ENCODE measurements at regions not wholly inside any gene's neighbourhood (a gene's known extent, or its start where the extent isn't known, plus 50 kb on each side); places are given as distances from the start of the nearest gene placed in this dataset.

DNA sequence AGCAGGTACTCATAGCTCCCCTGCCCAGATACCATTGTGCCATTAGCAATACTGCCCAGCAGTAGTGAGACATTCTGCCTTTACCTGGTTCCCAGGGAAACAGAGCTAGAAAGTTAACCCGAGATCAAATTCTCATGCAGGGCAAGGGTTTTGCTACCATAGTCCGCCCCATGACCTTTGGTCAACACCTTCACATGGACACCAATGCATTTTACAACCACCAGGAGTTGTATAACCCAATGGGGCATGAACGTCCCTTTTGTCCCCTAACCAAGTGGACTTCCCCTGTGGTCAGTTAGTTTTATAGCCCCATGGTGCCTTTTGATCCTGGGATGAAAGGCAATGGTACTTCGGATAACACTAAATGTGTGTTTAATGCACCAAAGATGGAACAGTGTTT, 151.7 kb upstream of the IQSEC1 start:
- H3K4me3 ChIP-seq (ENCODE audit: low read depth, low read length), result no peak overlapping the region
- no peak for DNase-seq (ENCODE audit: low read depth)
- TF ChIP-seq, protein P1, sequence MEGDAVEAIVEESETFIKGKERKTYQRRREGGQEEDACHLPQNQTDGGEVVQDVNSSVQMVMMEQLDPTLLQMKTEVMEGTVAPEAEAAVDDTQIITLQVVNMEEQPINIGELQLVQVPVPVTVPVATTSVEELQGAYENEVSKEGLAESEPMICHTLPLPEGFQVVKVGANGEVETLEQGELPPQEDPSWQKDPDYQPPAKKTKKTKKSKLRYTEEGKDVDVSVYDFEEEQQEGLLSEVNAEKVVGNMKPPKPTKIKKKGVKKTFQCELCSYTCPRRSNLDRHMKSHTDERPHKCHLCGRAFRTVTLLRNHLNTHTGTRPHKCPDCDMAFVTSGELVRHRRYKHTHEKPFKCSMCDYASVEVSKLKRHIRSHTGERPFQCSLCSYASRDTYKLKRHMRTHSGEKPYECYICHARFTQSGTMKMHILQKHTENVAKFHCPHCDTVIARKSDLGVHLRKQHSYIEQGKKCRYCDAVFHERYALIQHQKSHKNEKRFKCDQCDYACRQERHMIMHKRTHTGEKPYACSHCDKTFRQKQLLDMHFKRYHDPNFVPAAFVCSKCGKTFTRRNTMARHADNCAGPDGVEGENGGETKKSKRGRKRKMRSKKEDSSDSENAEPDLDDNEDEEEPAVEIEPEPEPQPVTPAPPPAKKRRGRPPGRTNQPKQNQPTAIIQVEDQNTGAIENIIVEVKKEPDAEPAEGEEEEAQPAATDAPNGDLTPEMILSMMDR (IDR thresholded peaks at IDR 0.05; ENCODE audit: low read depth, low read length), result no peak
- TF ChIP-seq, protein P2, sequence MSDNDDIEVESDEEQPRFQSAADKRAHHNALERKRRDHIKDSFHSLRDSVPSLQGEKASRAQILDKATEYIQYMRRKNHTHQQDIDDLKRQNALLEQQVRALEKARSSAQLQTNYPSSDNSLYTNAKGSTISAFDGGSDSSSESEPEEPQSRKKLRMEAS (IDR thresholded peaks at IDR 0.05; ENCODE audit: low read depth, low read length), result no peak
- TF ChIP-seq MYC (IDR thresholded peaks at IDR 0.05; ENCODE audit: low read depth, low read length), result no peak

DNA sequence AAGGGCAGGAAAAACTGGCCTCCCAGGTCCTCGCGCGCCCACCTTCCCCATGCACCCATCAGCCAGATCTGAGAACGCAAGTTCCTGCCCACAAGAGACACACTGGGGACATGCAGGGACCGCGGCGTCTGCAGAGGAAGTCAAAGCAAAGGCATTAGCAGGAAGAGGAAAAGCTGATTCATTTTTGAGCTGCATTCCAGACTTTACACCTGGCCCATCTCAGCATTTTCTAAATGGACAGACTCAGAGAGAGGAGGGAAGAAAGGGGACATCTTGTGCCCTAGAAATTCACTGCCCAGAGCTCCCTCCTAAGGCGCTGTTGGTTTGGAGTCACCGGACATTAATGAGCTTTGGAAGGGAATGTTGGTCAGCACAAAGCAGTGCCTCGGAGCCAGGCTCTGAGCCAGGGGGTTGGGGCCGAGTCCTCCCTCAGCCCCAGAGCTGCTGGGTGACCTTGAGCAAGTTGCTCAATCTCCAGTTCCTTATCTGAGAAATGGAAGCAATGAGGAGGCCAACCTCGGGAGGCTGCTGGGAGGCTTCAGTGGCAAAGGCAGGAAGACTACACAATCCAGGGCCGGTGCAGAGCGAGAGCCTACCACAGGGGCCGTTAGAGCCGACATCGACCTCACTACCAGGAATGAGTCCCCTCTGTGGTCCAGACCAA, 150.5 kb upstream of the IQSEC1 start:
- no peak overlapping the region for H3K4me3 ChIP-seq (ENCODE audit: low read depth, low read length)
- TF ChIP-seq POLR2A (IDR thresholded peaks at IDR 0.05; ENCODE audit: extremely low read depth, insufficient read length) (no peak), MYC (IDR thresholded peaks at IDR 0.05; ENCODE audit: low read depth, low read length) (no peak)
- TF ChIP-seq, protein P1 (IDR thresholded peaks at IDR 0.05; ENCODE audit: low read depth, low read length), result no peak
- TF ChIP-seq, protein P2 (IDR thresholded peaks at IDR 0.05; ENCODE audit: low read depth, low read length), result no peak
- DNase-seq (ENCODE audit: low read depth), result peak; percentile 80

DNA sequence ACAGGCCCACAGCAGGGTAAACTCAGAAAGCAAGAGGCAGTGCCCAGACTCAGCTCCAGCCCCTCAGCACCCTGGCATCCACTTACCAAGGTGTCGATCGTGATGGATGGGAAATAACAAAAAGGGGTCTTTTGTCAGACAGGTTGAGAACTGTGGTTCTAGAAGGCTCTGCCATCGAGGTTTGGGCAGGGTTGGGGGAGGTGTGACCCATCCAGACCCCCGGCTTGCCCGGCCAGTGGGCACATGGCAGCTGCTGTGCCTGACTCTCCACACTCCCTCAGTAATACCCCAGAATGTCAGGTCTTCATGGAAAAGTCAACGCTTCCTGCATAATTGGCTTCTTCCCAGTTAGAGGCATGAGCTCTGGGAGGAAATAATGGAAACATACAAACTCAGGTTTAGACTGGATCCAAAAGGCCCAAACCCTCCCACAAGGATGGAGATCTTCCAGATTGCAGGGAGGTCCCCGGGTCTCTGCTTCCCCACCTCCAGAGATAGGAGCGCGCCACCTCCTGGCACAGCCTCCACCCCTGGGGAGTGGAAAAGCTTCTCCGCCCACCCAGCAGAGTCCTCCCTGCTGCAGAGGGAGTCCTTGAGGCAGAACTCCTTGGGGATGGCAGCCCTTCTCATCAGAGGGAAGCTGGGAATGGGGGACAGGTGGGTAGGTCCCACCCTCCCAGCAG, 149.8 kb upstream of the IQSEC1 start:
- TF ChIP-seq, protein P1 (IDR thresholded peaks at IDR 0.05; ENCODE audit: low read depth, low read length), result no peak
- TF ChIP-seq POLR2A (IDR thresholded peaks at IDR 0.05; ENCODE audit: extremely low read depth, insufficient read length), result no peak
- no peak for TF ChIP-seq MYC (IDR thresholded peaks at IDR 0.05; ENCODE audit: low read depth, low read length)
- TF ChIP-seq, protein P2 (IDR thresholded peaks at IDR 0.05; ENCODE audit: low read depth, low read length), result no peak
- no peak for DNase-seq (ENCODE audit: low read depth)

DNA sequence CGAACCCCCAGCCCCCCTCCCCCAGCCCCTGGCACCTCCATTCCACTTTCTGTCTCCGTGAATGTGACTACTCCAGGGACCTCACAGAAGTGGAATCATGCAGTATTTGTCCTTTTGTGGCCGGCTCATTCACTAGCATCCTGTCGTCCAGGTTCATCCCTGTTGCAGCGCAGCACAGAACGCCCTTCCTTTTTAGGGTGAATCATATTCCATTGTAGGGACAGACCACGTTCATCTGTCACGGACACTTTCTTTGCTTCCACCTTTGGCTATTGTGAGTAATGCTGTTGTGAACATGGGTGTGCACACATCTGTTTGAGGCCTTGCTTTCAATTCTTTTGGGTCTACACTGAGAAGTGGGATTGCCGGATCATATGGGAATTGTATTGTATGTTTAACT, 148.9 kb upstream of the IQSEC1 start:
- DNase-seq (ENCODE audit: low read depth), result no peak
- H3K4me3 ChIP-seq (ENCODE audit: low read depth, low read length), result no peak overlapping the region

More for the DNA sequence above, 149.8 kb upstream of the IQSEC1 start:
- no peak overlapping the region for H3K4me3 ChIP-seq (ENCODE audit: low read depth, low read length)

DNA sequence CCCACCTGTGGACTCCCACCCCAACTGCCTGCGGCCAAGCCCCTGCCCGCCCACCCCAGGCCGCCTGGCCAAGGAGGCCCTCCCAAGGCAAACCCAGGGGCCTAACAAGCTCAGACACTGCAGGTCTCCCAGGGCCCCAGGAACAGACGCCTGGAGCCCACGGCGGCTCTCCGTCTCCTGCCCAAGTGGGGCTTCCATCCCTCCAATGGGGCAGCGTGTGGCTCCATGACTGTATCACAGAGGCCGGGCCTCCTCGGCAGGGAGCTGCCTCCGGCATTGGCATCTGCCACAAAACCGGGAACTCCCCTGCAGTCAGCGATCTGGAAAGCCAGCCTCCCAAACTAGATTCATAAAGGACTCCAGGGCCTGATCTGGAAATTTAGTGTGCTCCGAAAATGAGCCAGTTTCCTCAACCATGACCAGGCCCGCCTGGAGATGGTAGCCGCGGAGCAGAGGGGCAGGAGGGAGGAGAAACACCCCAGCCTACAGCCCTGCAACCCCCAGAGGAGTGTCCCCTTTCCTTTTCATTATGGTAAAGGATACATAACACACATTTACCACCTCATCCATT, 148.3 kb upstream of the IQSEC1 start:
- TF ChIP-seq, protein P1 (IDR thresholded peaks at IDR 0.05; ENCODE audit: low read depth, low read length), result no peak
- TF ChIP-seq MYC (IDR thresholded peaks at IDR 0.05; ENCODE audit: low read depth, low read length) (no peak), POLR2A (IDR thresholded peaks at IDR 0.05; ENCODE audit: extremely low read depth, insufficient read length) (no peak)
- TF ChIP-seq, protein P2 (IDR thresholded peaks at IDR 0.05; ENCODE audit: low read depth, low read length), result no peak
- H3K4me3 ChIP-seq (ENCODE audit: low read depth, low read length), result no peak overlapping the region
- DNase-seq (ENCODE audit: low read depth), result no peak

More for the DNA sequence above, 148.9 kb upstream of the IQSEC1 start:
- TF ChIP-seq, protein P1 (IDR thresholded peaks at IDR 0.05; ENCODE audit: low read depth, low read length), result no peak
- TF ChIP-seq POLR2A (IDR thresholded peaks at IDR 0.05; ENCODE audit: extremely low read depth, insufficient read length) (no peak), MYC (IDR thresholded peaks at IDR 0.05; ENCODE audit: low read depth, low read length) (no peak)
- TF ChIP-seq, protein P2 (IDR thresholded peaks at IDR 0.05; ENCODE audit: low read depth, low read length), result no peak

Measured in NB4 (cell line).